Subcutaneous abdominal adipose tissue (tissue), 5 donors: ENCODE measurements at regions not wholly inside any gene's neighbourhood (a gene's known extent, or its start where the extent isn't known, plus 50 kb on each side); places are given as distances from the start of the nearest gene placed in this dataset.

ENCODE experiments used
- H3K27ac ChIP-seq: one replicate; pipeline ENCODE4 v1.7.0; 2013; ENCODE audit warnings: low read depth, mild to moderate bottlenecking, inconsistent platforms, low read length, moderate library complexity
- H3K27me3 ChIP-seq, 5 donors: one replicate each; pipeline ENCODE4 v1.7.0; 2013; ENCODE audit warnings: low read length in 5 of 5, inconsistent platforms in 1 of 5; ENCODE audit not compliant: control insufficient read depth in 5 of 5, insufficient read depth in 4 of 5
- H3K36me3 ChIP-seq, 5 donors: one replicate each; pipeline ENCODE4 v1.7.0; 2013; ENCODE audit warnings: low read length in 5 of 5; ENCODE audit not compliant: control insufficient read depth in 5 of 5, insufficient read depth in 5 of 5
- H3K4me1 ChIP-seq, 5 donors: one replicate each; pipeline ENCODE4 v1.7.0; 2013; ENCODE audit warnings: low read length in 5 of 5, mild to moderate bottlenecking in 3 of 5, moderate library complexity in 1 of 5; ENCODE audit not compliant: control insufficient read depth in 5 of 5, insufficient read depth in 5 of 5
- H3K4me3 ChIP-seq, 5 donors: one replicate each; pipeline ENCODE4 v1.7.0; 2013; ENCODE audit warnings: low read length in 5 of 5, low read depth in 1 of 5
- H3K9ac ChIP-seq, 5 donors: one replicate each; pipeline ENCODE4 v1.7.0; 2013; ENCODE audit warnings: low read length in 5 of 5, mild to moderate bottlenecking in 4 of 5, moderate library complexity in 3 of 5
- H3K9me3 ChIP-seq, 5 donors: one replicate each; pipeline ENCODE4 v1.7.0; 2013; ENCODE audit warnings: low read length in 5 of 5; ENCODE audit not compliant: control insufficient read depth in 5 of 5
- donor health status: healthy.
- donor health status: healthy.
- donor health status: healthy.
- donor health status: healthy.
- donor health status: healthy.

GRCh38 chr3:182568261-182568660 is 225.0 kb upstream of the ATP11B start:
- Histone ChIP-seq H3K4me3 (no peak overlapping the region), H3K9me3 (peaks cover 0 to 5% (median 3%) of the 10 kb centered on the region in 5 donors), H3K36me3 (no peaks in the 10 kb centered on the region), H3K9ac (no peak overlapping the region), H3K27ac (no peak overlapping the region), H3K27me3 (peaks cover 0 to 3% (median 0%) of the 10 kb centered on the region in 5 donors), H3K4me1 (peaks cover 0 to 3% (median 0%) of the 10 kb centered on the region in 5 donors)

GRCh38 chr3:182568876-182569275 is 224.4 kb upstream of the ATP11B start:
- no peak overlapping the region for H3K27ac ChIP-seq
- no peak overlapping the region for H3K9ac ChIP-seq

GRCh38 chr3:182570946-182571594 is 222.2 kb upstream of the ATP11B start:
- Histone ChIP-seq H3K36me3 (no peaks in the 10 kb centered on the region), H3K4me3 (no peak overlapping the region), H3K27me3 (peaks cover 0 to 3% (median 0%) of the 10 kb centered on the region in 5 donors), H3K9ac (no peak overlapping the region), H3K9me3 (peaks cover 0 to 7% (median 3%) of the 10 kb centered on the region in 5 donors), H3K27ac (no peak overlapping the region), H3K4me1 (peaks cover 0 to 3% (median 0%) of the 10 kb centered on the region in 5 donors)

More at GRCh38 chr3:182568876-182569275, 224.4 kb upstream of the ATP11B start:
- H3K4me3 ChIP-seq: no peak overlapping the region
- H3K27me3 ChIP-seq: peaks cover 0 to 3% (median 0%) of the 10 kb centered on the region in 5 donors
- H3K4me1 ChIP-seq: peaks cover 0 to 3% (median 0%) of the 10 kb centered on the region in 5 donors
- H3K9me3 ChIP-seq: peaks cover 0 to 7% (median 3%) of the 10 kb centered on the region in 5 donors
- no peaks in the 10 kb centered on the region for H3K36me3 ChIP-seq

- Histone ChIP-seq H3K4me3 (no peak overlapping the region), H3K4me1 (peaks cover 0 to 3% (median 0%) of the 10 kb centered on the region in 5 donors), H3K27me3 (peaks cover 0 to 3% (median 0%) of the 10 kb centered on the region in 5 donors), H3K9me3 (peaks cover 0 to 7% (median 3%) of the 10 kb centered on the region in 5 donors), H3K27ac (no peak overlapping the region), H3K9ac (no peak overlapping the region), H3K36me3 (no peaks in the 10 kb centered on the region)
These were observed 217.4 kb upstream of the ATP11B start for GRCh38 chr3:182575941-182576340.

- no peaks in the 10 kb centered on the region for H3K27me3 ChIP-seq
- H3K9me3 ChIP-seq: peaks cover 0 to 3% (median 0%) of the 10 kb centered on the region in 5 donors
- H3K36me3 ChIP-seq: no peaks in the 10 kb centered on the region
- no peak overlapping the region for H3K4me3 ChIP-seq
- H3K27ac ChIP-seq: no peak overlapping the region
- no peak overlapping the region for H3K9ac ChIP-seq
- no peaks in the 10 kb centered on the region for H3K4me1 ChIP-seq
These were observed 209.8 kb upstream of the ATP11B start for GRCh38 chr3:182583545-182583944.

GRCh38 chr3:182585532-182586150 is 207.7 kb upstream of the ATP11B start:
- Histone ChIP-seq H3K36me3 (no peaks in the 10 kb centered on the region), H3K4me3 (no peak overlapping the region), H3K9ac (no peak overlapping the region), H3K27ac (no peak overlapping the region), H3K9me3 (peaks cover 0 to 3% (median 0%) of the 10 kb centered on the region in 5 donors), H3K4me1 (no peaks in the 10 kb centered on the region), H3K27me3 (no peaks in the 10 kb centered on the region)

GRCh38 chr3:182592747-182593146 is 200.6 kb upstream of the ATP11B start:
- Histone ChIP-seq H3K4me3 (no peak overlapping the region), H3K36me3 (no peaks in the 10 kb centered on the region), H3K9me3 (no peaks in the 10 kb centered on the region), H3K4me1 (peaks cover 0 to 4% (median 0%) of the 10 kb centered on the region in 5 donors), H3K9ac (no peak overlapping the region), H3K27me3 (no peaks in the 10 kb centered on the region), H3K27ac (no peak overlapping the region)

- Histone ChIP-seq H3K4me3 (no peak overlapping the region), H3K4me1 (peaks cover 0 to 4% (median 0%) of the 10 kb centered on the region in 5 donors), H3K9me3 (no peaks in the 10 kb centered on the region), H3K36me3 (no peaks in the 10 kb centered on the region), H3K9ac (no peak overlapping the region), H3K27me3 (peaks cover 0 to 3% (median 0%) of the 10 kb centered on the region in 5 donors), H3K27ac (no peak overlapping the region)
These were observed 196.5 kb upstream of the ATP11B start for GRCh38 chr3:182596676-182597410.

- H3K27ac ChIP-seq: no peak overlapping the region
- H3K36me3 ChIP-seq: no peaks in the 10 kb centered on the region
- no peak overlapping the region for H3K4me3 ChIP-seq
- peaks cover 0 to 4% (median 0%) of the 10 kb centered on the region in 5 donors for H3K4me1 ChIP-seq
- peaks cover 0 to 3% (median 0%) of the 10 kb centered on the region in 5 donors for H3K27me3 ChIP-seq
- H3K9ac ChIP-seq: no peak overlapping the region
- H3K9me3 ChIP-seq: no peaks in the 10 kb centered on the region
These were observed 195.7 kb upstream of the ATP11B start for GRCh38 chr3:182597621-182598041.

GRCh38 chr3:182601597-182601996 is 191.7 kb upstream of the ATP11B start:
- no peaks in the 10 kb centered on the region for H3K36me3 ChIP-seq
- no peak overlapping the region for H3K4me3 ChIP-seq
- H3K4me1 ChIP-seq: peaks cover 0 to 4% (median 0%) of the 10 kb centered on the region in 5 donors
- H3K27me3 ChIP-seq: peaks cover 0 to 3% (median 0%) of the 10 kb centered on the region in 5 donors
- no peak overlapping the region for H3K27ac ChIP-seq
- no peaks in the 10 kb centered on the region for H3K9me3 ChIP-seq
- no peak overlapping the region for H3K9ac ChIP-seq
